Stimulated activated CD8-positive, alpha-beta memory T cell treated with anti-CD3 and anti-CD28 coated beads, Interleukin-4, amount 100 ng/mL, for 48 hours (primary cell): ENCODE measurements at regions not wholly inside any gene's neighbourhood (a gene's known extent, or its start where the extent isn't known, plus 50 kb on each side); places are given as distances from the start of the nearest gene placed in this dataset.
"Not testable (repeated sequence)": the region's sequence is repeated elsewhere in the genome, so short reads cannot be mapped to it uniquely, and the experiment has no call there.

ENCODE experiments used
- DNase-seq: peaks from one replicate; pipeline ENCODE4 v3.0.0-alpha.2; 2020

GRCh38 chr5:14922952-14923351 is 51.4 kb upstream of the ANKH start:
- not testable (repeated sequence) for DNase-seq

GRCh38 chr5:14922456-14922855 is 50.9 kb upstream of the ANKH start:
- no peak for DNase-seq
